Activated CD8-positive, alpha-beta memory T cell treated with anti-CD3 and anti-CD28 coated beads, Interleukin-2, amount 10 ng/mL, durations not matched to agents 7 days and 5 days (primary cell): ENCODE measurements at regions not wholly inside any gene's neighbourhood (a gene's known extent, or its start where the extent isn't known, plus 50 kb on each side); places are given as distances from the start of the nearest gene placed in this dataset.

ENCODE experiments used
- ATAC-seq: fragments of 150-1000 bp; cut with Tn5 transposase; one replicate; pipeline ENCODE4 v1.10.0; 2021; ENCODE audit warnings: moderate library complexity
- CTCF ChIA-PET: fragments of 350-600 bp; sonication (Branson Sonifier 250); formaldehyde crosslinking; loops from one replicate; lab custom pipeline; 2021; ENCODE audit warnings: antibody characterized with exemption; lab: Charles Lee
- DNase-seq: peaks from one replicate; pipeline ENCODE4 v3.0.0-alpha.2; 2020
- H3K27ac Mint-ChIP-seq: one replicate; pipeline ENCODE4 v1.8.0; 2021; ENCODE audit warnings: mild to moderate bottlenecking, mixed read lengths
- H3K27me3 Mint-ChIP-seq: one replicate; pipeline ENCODE4 v1.8.0; 2021; ENCODE audit warnings: mixed read lengths
- H3K36me3 Mint-ChIP-seq: one replicate; pipeline ENCODE4 v1.8.0; 2021; ENCODE audit warnings: mild to moderate bottlenecking, mixed read lengths
- H3K4me1 Mint-ChIP-seq: one replicate; pipeline ENCODE4 v1.8.0; 2021; ENCODE audit warnings: mixed read lengths
- H3K4me3 Mint-ChIP-seq: one replicate; pipeline ENCODE4 v1.8.0; 2021; ENCODE audit warnings: mild to moderate bottlenecking, moderate library complexity, mixed read lengths
- H3K9me3 Mint-ChIP-seq: one replicate; pipeline ENCODE4 v1.8.0; 2022; ENCODE audit warnings: low read depth, mixed read lengths

DNA sequence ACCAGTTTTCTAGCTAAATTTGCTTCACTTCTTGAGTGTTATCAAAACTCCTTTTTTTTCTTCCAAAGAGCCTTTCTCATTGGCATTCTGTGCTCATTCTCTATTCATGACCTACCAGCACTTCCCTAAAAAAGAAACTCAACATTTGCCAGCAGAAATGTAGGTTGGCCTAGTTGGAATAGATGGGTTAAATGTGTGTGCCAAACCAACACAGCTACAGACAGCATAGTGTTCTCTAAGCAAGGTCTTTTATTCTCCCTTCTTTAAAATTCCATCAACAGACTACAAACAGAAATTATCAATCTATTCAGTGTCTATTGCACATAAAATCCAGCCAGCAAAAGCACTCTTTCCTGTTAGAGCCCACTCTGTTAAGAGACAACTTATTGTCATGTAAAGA is 255.8 kb upstream of the PUM3 start:
- Mint-ChIP-seq H3K4me3 (no peak overlapping the region), H3K27ac (no peak overlapping the region), H3K4me1 (no peaks in the 10 kb centered on the region), H3K36me3 (no peaks in the 10 kb centered on the region), H3K27me3 (no peaks in the 10 kb centered on the region), H3K9me3 (peaks cover 3% of the 10 kb centered on the region)
- ATAC-seq, result no peak
- CTCF ChIA-PET, result no interaction called here
- DNase-seq, result no peak

DNA sequence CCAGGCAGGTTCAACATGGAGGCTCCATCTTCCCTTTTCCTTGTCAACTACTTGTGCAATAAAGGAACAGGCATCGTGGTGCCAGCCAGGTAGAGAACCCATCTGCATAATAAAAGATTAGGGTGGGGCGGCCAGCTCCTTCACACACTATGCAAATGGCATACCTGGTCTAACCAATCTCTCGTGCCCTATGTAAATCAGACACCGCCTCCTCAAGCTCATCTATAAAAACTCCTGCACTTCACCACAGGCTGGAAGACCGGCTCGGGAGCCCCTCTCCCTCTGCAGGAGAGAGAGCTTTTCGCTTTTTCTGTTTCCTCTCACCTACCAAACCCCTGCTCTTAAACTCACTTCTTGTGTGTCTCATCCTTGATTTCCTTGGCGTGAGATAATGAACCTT is 244.3 kb upstream of the PUM3 start:
- Mint-ChIP-seq H3K27ac (no peak overlapping the region), H3K4me3 (no peak overlapping the region), H3K9me3 (no peaks in the 10 kb centered on the region), H3K27me3 (no peaks in the 10 kb centered on the region), H3K4me1 (no peaks in the 10 kb centered on the region), H3K36me3 (no peaks in the 10 kb centered on the region)
- DNase-seq (no peak), ATAC-seq (no peak)
- CTCF ChIA-PET, result no interaction called here

DNA sequence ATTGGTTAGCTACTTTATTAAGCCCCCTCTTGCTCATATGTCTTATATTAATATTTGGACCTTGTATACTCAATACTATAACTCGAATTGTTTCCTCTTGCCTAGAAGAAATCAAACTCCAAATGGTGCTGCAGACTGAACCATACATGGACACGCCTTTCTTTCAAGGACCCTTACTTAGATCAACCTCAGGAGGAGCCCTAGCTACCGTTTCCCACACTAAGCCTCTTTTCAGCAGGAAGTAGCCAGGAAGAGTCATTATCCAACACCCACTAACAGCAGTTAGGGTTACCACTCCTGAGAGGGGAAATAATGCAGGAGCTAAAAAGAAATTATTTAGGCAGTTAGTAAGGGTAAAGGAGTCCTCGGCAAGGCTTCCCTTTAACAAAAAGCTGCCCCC is 243.8 kb upstream of the PUM3 start:
- no peaks in the 10 kb centered on the region for H3K27me3 Mint-ChIP-seq
- DNase-seq (no peak), ATAC-seq (no peak)
- no peak overlapping the region for H3K27ac Mint-ChIP-seq
- H3K9me3 Mint-ChIP-seq, result no peaks in the 10 kb centered on the region
- no peaks in the 10 kb centered on the region for H3K4me1 Mint-ChIP-seq
- no peak overlapping the region for H3K4me3 Mint-ChIP-seq
- no peaks in the 10 kb centered on the region for H3K36me3 Mint-ChIP-seq
- CTCF ChIA-PET, result no interaction called here

DNA sequence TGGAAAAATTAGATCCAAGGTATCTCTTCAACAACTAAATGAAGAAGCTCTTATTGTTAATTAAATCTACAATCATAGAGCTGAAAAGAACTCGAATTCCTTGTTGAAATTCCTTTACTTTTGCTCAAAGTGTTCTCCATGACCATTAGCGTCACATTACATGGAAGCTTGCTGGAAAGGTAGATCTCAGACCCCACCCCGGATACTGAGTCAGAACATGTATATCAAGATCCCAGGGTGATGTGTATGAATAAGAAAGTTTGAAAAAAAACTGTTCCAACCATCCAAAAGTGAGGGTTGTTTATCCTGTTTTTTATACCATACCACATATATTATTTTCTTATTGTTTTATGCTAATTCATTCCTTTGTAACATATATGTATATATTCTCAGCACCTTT is 237.1 kb upstream of the PUM3 start:
- Mint-ChIP-seq H3K36me3 (no peaks in the 10 kb centered on the region), H3K4me3 (no peak overlapping the region), H3K27me3 (no peaks in the 10 kb centered on the region), H3K27ac (no peak overlapping the region), H3K4me1 (no peaks in the 10 kb centered on the region), H3K9me3 (no peaks in the 10 kb centered on the region)
- ATAC-seq (no peak), DNase-seq (no peak)
- CTCF ChIA-PET, result no interaction called here

DNA sequence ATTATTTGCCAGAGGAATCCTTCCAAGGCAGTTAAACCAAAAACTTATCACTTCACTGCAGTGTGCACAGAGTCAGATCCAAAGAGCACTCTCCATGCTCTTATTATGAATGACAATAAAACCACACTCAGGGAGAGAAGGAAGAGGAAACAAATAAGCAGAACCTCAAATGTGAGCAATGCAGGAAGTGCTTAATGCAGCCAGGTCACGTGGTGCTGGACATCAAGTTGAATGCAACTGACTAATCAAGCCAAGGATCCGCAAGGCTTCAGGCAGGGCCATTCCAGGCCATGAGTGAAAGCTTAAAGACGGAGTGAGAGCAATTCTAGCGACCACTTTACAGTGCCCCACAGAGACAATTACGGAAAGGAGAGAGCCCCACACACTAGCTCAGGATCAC is 230.4 kb upstream of the PUM3 start:
- H3K27me3 Mint-ChIP-seq, result no peaks in the 10 kb centered on the region
- no peak for ATAC-seq
- H3K27ac Mint-ChIP-seq, result no peak overlapping the region

DNA sequence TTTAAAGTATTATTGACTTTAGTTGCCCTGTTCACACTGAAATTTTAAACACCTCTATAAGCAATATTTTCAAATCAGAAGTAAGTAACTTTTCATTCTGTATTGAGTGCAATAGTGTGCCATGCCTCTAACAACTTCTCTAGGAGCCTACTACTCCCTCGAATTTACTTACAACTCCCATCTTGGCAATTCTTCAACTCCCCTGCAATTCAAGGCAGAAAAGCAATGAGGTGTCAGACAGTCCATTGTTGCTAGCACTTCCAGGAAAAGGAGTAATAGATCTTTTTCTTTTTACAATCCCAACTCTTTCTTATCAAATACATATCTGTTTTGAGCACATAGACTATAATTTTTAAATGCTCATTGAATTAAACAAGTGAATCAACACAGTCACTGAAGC is 222.7 kb upstream of the PUM3 start:
- H3K27ac Mint-ChIP-seq, result no peak overlapping the region
- DNase-seq (no peak), ATAC-seq (no peak)
- CTCF ChIA-PET, result no interaction called here
- no peak overlapping the region for H3K4me3 Mint-ChIP-seq
- H3K4me1 Mint-ChIP-seq, result no peaks in the 10 kb centered on the region
- H3K9me3 Mint-ChIP-seq, result no peaks in the 10 kb centered on the region
- H3K36me3 Mint-ChIP-seq, result no peaks in the 10 kb centered on the region
- peaks cover 2% of the 10 kb centered on the region for H3K27me3 Mint-ChIP-seq

More for the DNA sequence above, 230.4 kb upstream of the PUM3 start:
- no peaks in the 10 kb centered on the region for H3K9me3 Mint-ChIP-seq
- no peaks in the 10 kb centered on the region for H3K4me1 Mint-ChIP-seq
- no peak for DNase-seq
- no peak overlapping the region for H3K4me3 Mint-ChIP-seq
- CTCF ChIA-PET, result no interaction called here
- H3K36me3 Mint-ChIP-seq, result no peaks in the 10 kb centered on the region

DNA sequence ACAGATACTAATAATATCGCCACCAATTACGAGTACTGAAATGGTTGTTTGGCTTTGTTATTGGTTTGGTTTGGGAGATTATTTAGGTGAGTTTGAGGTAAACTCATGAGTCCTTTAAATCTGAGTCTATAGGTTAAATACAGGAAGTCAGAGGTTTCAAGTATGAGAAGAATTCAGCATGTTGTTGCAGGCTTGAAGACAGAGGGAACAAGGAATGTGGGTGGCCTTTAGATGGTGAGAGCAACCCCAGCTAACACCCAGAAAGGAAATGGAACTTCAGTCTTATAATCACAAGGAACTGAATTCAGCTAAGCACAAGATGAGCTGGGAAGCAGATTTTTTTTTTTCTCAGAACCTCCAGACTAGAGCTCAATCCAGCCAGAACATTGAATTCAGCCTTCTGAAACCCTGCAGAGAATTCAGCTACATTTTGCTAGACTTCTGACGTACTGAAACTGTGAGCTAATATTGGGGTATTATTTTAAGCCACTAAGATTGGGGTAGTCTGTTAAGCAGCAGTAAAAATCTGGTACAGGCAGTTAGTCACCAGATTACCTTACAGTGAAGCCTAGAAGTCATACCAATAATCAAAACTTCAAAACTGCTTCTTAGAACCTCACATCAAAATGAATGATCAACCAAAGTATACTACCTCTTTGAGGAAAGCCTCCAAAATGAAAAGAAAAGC is 216.0 kb upstream of the PUM3 start:
- no peaks in the 10 kb centered on the region for H3K9me3 Mint-ChIP-seq
- no peak for DNase-seq
- H3K36me3 Mint-ChIP-seq, result no peaks in the 10 kb centered on the region
- no peak overlapping the region for H3K4me3 Mint-ChIP-seq
- CTCF ChIA-PET, result no interaction called here
- ATAC-seq, result no peak
- no peaks in the 10 kb centered on the region for H3K4me1 Mint-ChIP-seq
- peaks cover 5% of the 10 kb centered on the region for H3K27me3 Mint-ChIP-seq
- H3K27ac Mint-ChIP-seq, result no peak overlapping the region

DNA sequence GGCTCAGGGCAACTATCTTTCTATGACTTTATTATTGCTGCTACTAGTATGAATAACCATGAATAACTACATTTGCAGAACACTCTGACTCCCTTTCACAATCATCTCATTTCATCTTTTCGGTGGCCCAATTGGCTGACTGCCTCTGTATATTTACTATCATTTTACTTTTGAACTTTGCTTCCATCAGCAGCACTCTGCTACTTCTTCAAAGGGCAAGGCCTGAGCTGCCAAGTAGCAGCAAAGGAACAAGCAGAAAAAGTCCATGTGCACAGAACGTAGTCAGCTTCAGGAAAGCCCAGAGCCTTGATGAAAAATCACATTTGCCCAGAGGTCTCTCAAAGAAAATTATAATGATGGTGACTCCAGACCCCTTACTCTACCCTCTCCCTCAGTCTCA is 214.5 kb upstream of the PUM3 start:
- CTCF ChIA-PET, result no interaction called here

DNA sequence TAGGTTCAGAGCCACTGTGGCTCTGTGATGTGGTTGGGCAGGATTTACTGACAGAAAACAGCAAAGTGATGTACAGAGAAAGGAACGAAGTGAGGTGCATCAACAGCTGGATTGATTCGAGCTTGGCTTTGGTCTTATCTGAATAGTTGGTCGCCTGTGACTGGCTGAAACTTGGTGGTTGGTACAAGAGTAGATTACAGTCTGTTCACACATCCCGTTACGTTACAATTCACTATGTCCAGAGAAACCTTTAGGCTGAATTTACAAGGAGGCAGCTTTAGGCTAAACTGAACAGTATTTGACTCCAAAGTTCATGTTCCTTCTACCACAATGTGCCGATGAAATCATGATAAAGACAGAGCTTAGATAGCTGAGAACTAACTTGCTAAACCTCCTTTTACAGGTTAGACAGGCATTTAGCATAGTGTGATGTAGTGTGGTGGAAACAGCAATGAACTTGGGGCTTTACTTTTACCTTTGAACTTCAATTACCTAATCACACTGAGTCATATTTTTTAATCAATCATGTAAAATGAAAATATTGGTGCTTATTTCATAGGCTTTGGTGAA is 210.2 kb upstream of the PUM3 start:
- no peaks in the 10 kb centered on the region for H3K9me3 Mint-ChIP-seq
- H3K27ac Mint-ChIP-seq, result no peak overlapping the region
- ATAC-seq (no peak), DNase-seq (no peak)
- no peaks in the 10 kb centered on the region for H3K36me3 Mint-ChIP-seq
- H3K27me3 Mint-ChIP-seq, result peaks cover 3% of the 10 kb centered on the region
- no peak overlapping the region for H3K4me3 Mint-ChIP-seq
- CTCF ChIA-PET, result no interaction called here
- H3K4me1 Mint-ChIP-seq, result no peaks in the 10 kb centered on the region

More for the DNA sequence above, 214.5 kb upstream of the PUM3 start:
- Mint-ChIP-seq H3K36me3 (no peaks in the 10 kb centered on the region), H3K27me3 (peaks cover 5% of the 10 kb centered on the region), H3K27ac (no peak overlapping the region), H3K4me1 (no peaks in the 10 kb centered on the region), H3K4me3 (no peak overlapping the region), H3K9me3 (no peaks in the 10 kb centered on the region)
- ATAC-seq, result no peak
- no peak for DNase-seq

DNA sequence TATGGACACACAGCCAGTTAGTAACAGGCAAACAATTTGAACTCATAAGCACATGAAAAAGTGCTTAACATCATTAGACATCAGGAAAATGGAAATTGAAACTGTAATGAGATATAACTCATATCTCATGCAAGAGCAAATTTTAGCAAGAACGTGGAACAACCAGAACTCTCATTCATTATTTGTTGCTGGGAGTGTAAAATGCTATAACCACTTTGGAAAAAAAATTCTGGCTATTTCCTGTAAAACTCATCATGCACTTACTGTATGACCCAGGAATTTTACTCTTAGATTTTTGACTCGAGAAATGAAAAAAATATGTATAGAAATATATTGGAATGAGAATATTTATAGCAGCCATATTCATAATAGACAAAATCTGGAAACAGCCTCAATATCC is 205.7 kb upstream of the PUM3 start:
- Mint-ChIP-seq H3K4me1 (no peaks in the 10 kb centered on the region), H3K9me3 (no peaks in the 10 kb centered on the region), H3K4me3 (no peak overlapping the region), H3K27ac (no peak overlapping the region), H3K36me3 (no peaks in the 10 kb centered on the region), H3K27me3 (peaks cover 3% of the 10 kb centered on the region)
- no peak for DNase-seq
- CTCF ChIA-PET, result no interaction called here
- no peak for ATAC-seq

DNA sequence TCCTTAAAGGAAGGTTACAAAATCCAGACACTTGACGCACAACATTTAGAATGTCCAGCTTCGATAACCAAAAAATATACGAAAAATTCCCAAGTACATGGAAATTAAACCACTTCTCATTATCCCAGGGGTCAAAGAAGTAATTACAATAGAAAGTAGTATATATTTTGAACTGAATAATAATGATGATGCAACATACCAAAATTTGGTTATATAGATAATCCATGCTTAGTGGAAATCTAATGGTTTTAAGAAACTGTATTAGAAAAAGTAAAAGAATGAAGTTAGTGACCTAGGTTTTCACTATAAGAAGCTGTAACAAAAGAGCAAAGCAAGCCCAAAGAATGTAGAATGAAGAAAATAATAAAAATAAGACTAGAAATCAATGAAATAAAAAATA is 204.0 kb upstream of the PUM3 start:
- Mint-ChIP-seq H3K4me3 (no peak overlapping the region), H3K4me1 (no peaks in the 10 kb centered on the region), H3K27ac (no peak overlapping the region), H3K36me3 (no peaks in the 10 kb centered on the region), H3K27me3 (peaks cover 3% of the 10 kb centered on the region), H3K9me3 (no peaks in the 10 kb centered on the region)
- CTCF ChIA-PET, result no interaction called here
- DNase-seq (no peak), ATAC-seq (no peak)

DNA sequence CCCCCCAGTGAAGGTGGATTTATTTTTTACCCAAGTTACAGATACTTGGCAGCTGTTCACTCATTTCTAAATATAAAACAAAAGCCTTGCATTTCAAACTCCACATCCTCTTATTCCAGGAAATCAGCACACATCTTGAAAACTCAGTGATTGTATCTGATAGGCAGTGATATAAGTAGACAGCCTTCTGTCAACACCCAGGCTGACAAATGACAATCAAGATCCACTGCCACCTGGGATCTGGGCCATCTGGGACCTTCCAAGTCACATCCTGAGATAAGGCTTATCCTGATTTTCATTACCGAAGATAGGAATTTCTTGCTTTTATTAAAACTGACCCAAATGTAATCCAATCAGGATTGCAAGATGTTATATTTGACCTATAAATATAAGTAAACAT is 201.3 kb upstream of the PUM3 start:
- no peak overlapping the region for H3K27ac Mint-ChIP-seq
- CTCF ChIA-PET, result no interaction called here
- H3K4me1 Mint-ChIP-seq, result no peaks in the 10 kb centered on the region
- H3K9me3 Mint-ChIP-seq, result no peaks in the 10 kb centered on the region
- no peak for DNase-seq
- H3K27me3 Mint-ChIP-seq, result peaks cover 7% of the 10 kb centered on the region
- no peak overlapping the region for H3K4me3 Mint-ChIP-seq
- ATAC-seq, result no peak
- H3K36me3 Mint-ChIP-seq, result no peaks in the 10 kb centered on the region

DNA sequence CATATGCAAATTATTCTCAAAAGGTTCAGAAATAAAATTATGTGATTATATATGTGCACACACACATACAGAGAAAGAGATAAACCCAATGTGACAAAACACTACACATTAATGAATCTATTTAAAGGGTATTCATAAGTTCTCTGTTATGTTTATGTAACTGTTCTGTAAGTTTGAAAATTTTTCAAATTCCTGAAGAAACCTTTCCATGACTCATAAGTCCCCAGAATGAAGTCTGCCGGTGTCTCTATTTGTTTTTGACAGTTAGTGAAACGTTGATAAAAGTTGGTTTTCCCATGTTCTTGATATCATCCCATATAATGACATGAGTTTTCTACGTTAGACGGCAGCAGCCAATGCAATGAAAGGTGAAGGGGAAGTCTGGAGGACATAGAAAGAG is 199.5 kb upstream of the PUM3 start:
- H3K27ac Mint-ChIP-seq, result no peak overlapping the region
- no peak for ATAC-seq
- CTCF ChIA-PET, result no interaction called here

DNA sequence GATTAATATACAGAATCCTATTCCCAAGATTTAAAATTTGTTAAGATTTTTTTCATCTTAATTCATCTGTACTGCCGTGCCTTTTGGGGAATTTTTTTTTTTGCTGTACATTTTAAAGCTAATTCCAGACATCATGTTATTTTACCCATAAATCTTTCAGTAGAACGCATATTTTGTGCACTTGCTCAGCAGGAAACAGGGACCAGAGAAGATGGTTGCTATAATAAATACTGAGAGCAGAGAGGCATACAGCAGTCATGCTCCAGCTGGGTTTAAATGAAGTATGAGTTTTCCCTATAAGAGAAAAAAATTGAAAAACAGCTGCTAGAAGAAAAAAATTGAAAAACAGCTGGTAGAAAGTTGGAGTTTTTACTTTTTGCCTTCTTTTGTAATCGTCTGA is 196.9 kb upstream of the PUM3 start:
- Mint-ChIP-seq H3K36me3 (no peaks in the 10 kb centered on the region), H3K27me3 (peaks cover 11% of the 10 kb centered on the region), H3K27ac (no peak overlapping the region), H3K4me3 (no peak overlapping the region), H3K9me3 (no peaks in the 10 kb centered on the region), H3K4me1 (no peaks in the 10 kb centered on the region)
- DNase-seq (no peak), ATAC-seq (no peak)
- CTCF ChIA-PET, result no interaction called here

More for the DNA sequence above, 199.5 kb upstream of the PUM3 start:
- Mint-ChIP-seq H3K4me3 (no peak overlapping the region), H3K36me3 (no peaks in the 10 kb centered on the region), H3K27me3 (peaks cover 4% of the 10 kb centered on the region), H3K9me3 (no peaks in the 10 kb centered on the region), H3K4me1 (no peaks in the 10 kb centered on the region)
- no peak for DNase-seq

DNA sequence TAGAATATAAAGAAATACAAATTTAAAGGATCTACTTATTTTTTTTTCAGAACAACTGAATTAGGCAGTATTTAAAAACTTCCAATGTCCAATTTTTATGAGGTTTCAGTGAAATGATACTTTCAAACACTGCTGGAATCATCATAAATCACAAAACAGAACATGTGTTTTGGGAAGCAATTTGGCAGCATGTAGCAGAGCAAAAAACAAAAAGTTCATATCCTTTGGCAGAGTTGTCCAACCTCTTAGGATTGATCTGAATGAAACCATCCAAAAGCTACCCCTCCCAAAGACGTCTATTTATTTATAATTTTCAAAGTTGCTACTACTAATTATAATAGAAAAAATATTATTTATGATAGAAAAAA is 192.4 kb upstream of the PUM3 start:
- peaks cover 20% of the 10 kb centered on the region for H3K27me3 Mint-ChIP-seq
- H3K36me3 Mint-ChIP-seq, result no peaks in the 10 kb centered on the region
- ATAC-seq (no peak), DNase-seq (no peak)
- H3K9me3 Mint-ChIP-seq, result no peaks in the 10 kb centered on the region
- H3K4me1 Mint-ChIP-seq, result peaks cover 11% of the 10 kb centered on the region
- CTCF ChIA-PET, result no interaction called here
- no peak overlapping the region for H3K4me3 Mint-ChIP-seq
- H3K27ac Mint-ChIP-seq, result no peak overlapping the region
